ENCODE measurements at regions not wholly inside any gene's neighbourhood (a gene's known extent, or its start where the extent isn't known, plus 50 kb on each side); places are given as distances from the start of the nearest gene placed in this dataset.

GRCh38 chr6:155967322-155967721 lies 511.7 kb upstream of the NOX3 start:
- DNase-seq (ENCODE audit: low read depth in 4 of 4, low spot score in 1 of 4), result no peak

GRCh38 chr6:155964544-155964943 lies 508.9 kb upstream of the NOX3 start:
- no peak for DNase-seq (ENCODE audit: low read depth in 4 of 4, low spot score in 1 of 4)

GRCh38 chr6:155962276-155962675 lies 506.6 kb upstream of the NOX3 start:
- no peak for DNase-seq (ENCODE audit: low read depth in 4 of 4, low spot score in 1 of 4)

GRCh38 chr6:155959898-155960495 lies 504.4 kb upstream of the NOX3 start:
- no peak for DNase-seq (ENCODE audit: low read depth in 4 of 4, low spot score in 1 of 4)

- no peak for DNase-seq (ENCODE audit: low read depth in 4 of 4, low spot score in 1 of 4)
These were observed 502.9 kb upstream of the NOX3 start for GRCh38 chr6:155958550-155958949.

GRCh38 chr6:155955038-155955437 lies 499.4 kb upstream of the NOX3 start:
- DNase-seq (ENCODE audit: low read depth in 4 of 4, low spot score in 1 of 4), result no peak

- DNase-seq (ENCODE audit: low read depth in 4 of 4, low spot score in 1 of 4), result no peak
These were observed 498.5 kb upstream of the NOX3 start for GRCh38 chr6:155954149-155954548.

GRCh38 chr6:155949256-155949655 lies 493.6 kb upstream of the NOX3 start:
- DNase-seq (ENCODE audit: low read depth in 4 of 4, low spot score in 1 of 4), result no peak

- DNase-seq (ENCODE audit: low read depth in 4 of 4, low spot score in 1 of 4), result no peak
These were observed 491.2 kb upstream of the NOX3 start for GRCh38 chr6:155946860-155947259.

- DNase-seq (ENCODE audit: low read depth in 4 of 4, low spot score in 1 of 4), result no peak
These were observed 488.0 kb upstream of the NOX3 start for GRCh38 chr6:155943635-155944034.

GRCh38 chr6:155939253-155939652 lies 483.6 kb upstream of the NOX3 start:
- no peak for DNase-seq (ENCODE audit: low read depth in 4 of 4, low spot score in 1 of 4)

- DNase-seq (ENCODE audit: low read depth in 4 of 4, low spot score in 1 of 4), result no peak
These were observed 480.9 kb upstream of the NOX3 start for GRCh38 chr6:155936551-155936950.

GRCh38 chr6:155936127-155936526 lies 480.5 kb upstream of the NOX3 start:
- DNase-seq (ENCODE audit: low read depth in 4 of 4, low spot score in 1 of 4), result no peak

- DNase-seq (ENCODE audit: low read depth in 4 of 4, low spot score in 1 of 4), result no peak
These were observed 461.4 kb upstream of the NOX3 start for GRCh38 chr6:155916846-155917624.

- no peak for DNase-seq (ENCODE audit: low read depth in 4 of 4, low spot score in 1 of 4)
These were observed 460.0 kb upstream of the NOX3 start for GRCh38 chr6:155915651-155916050.

GRCh38 chr6:155913816-155914215 lies 458.2 kb upstream of the NOX3 start:
- no peak for DNase-seq (ENCODE audit: low read depth in 4 of 4, low spot score in 1 of 4)

GRCh38 chr6:155909710-155910109 lies 454.1 kb upstream of the NOX3 start:
- DNase-seq (ENCODE audit: low read depth in 4 of 4, low spot score in 1 of 4), result no peak

- DNase-seq (ENCODE audit: low read depth in 4 of 4, low spot score in 1 of 4), result no peak
These were observed 440.0 kb upstream of the NOX3 start for GRCh38 chr6:155895641-155896040.

- DNase-seq (ENCODE audit: low read depth in 4 of 4, low spot score in 1 of 4), result no peak
These were observed 439.1 kb upstream of the NOX3 start for GRCh38 chr6:155894758-155895157.

GRCh38 chr6:155894262-155894661 lies 438.6 kb upstream of the NOX3 start:
- no peak for DNase-seq (ENCODE audit: low read depth in 4 of 4, low spot score in 1 of 4)

GRCh38 chr6:155890409-155890808 lies 434.8 kb upstream of the NOX3 start:
- no peak for DNase-seq (ENCODE audit: low read depth in 4 of 4, low spot score in 1 of 4)

GRCh38 chr6:155889410-155889809 lies 433.8 kb upstream of the NOX3 start:
- no peak for DNase-seq (ENCODE audit: low read depth in 4 of 4, low spot score in 1 of 4)

GRCh38 chr6:155887421-155887820 lies 431.8 kb upstream of the NOX3 start:
- no peak for DNase-seq (ENCODE audit: low read depth in 4 of 4, low spot score in 1 of 4)
